ENCODE measurements at regions not wholly inside any gene's neighbourhood (a gene's known extent, or its start where the extent isn't known, plus 50 kb on each side); places are given as distances from the start of the nearest gene placed in this dataset.

DNA sequence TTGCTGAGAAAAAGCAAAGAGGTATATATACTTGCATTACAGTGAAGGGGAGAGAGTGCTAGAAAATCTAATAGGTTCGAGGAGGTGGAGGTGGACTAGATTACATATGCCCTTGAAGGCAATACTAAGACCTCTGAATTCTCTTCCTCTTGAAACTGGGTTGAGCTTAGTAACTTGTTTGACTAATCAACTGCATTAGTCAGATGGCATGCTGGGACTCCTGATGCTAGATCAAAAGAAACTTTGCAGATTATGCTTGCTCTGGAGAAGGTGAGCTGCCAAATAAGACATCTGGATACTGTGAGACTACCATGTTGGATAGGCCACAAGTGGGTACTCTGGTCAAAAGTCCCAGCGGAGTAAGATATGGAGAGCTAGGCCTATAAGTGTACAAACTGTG lies 331.3 kb downstream of the KLF5 start:
- DNase-seq (ENCODE audit: extremely low read depth, low read depth), result no peak
- TF ChIP-seq CTCF (IDR thresholded peaks at IDR 0.05; ENCODE audit: low read depth, low read length, missing control alignments), result no peak
- H3K4me3 ChIP-seq (replicated peaks; ENCODE audit: low read depth, low read length), result no peak overlapping the region

DNA sequence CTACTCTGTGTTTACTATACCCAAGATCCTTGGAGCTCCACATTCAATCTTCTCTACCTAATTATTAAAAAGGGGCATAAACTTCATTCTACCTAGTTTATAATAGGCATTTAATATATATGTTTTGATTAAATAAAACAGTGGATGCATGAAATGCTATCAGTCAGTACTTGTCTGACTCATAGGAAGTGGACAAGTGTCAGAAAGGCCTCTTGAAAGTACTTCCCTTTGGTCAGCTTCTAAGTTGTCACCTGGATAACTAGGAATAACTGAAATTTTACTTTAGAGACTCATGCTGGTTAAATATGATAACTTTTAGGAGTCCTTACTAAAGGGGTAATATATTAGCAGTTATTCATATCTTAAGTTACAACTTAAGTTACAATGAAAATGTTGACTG lies 329.8 kb downstream of the KLF5 start:
- no peak for DNase-seq (ENCODE audit: extremely low read depth, low read depth)
- TF ChIP-seq CTCF (IDR thresholded peaks at IDR 0.05; ENCODE audit: low read depth, low read length, missing control alignments), result no peak
- H3K4me3 ChIP-seq (replicated peaks; ENCODE audit: low read depth, low read length), result no peak overlapping the region

- TF ChIP-seq CTCF (IDR thresholded peaks at IDR 0.05; ENCODE audit: low read depth, low read length, missing control alignments), result no peak
- no peak for DNase-seq (ENCODE audit: extremely low read depth, low read depth)
- H3K4me3 ChIP-seq (replicated peaks; ENCODE audit: low read depth, low read length), result no peak overlapping the region
These were observed 328.5 kb downstream of the KLF5 start for GRCh38 chr13:73387318-73387717.

GRCh38 chr13:73385848-73386247 lies 327.0 kb downstream of the KLF5 start:
- no peak for TF ChIP-seq CTCF (IDR thresholded peaks at IDR 0.05; ENCODE audit: low read depth, low read length, missing control alignments)
- DNase-seq (ENCODE audit: extremely low read depth, low read depth), result no peak
- no peak overlapping the region for H3K4me3 ChIP-seq (replicated peaks; ENCODE audit: low read depth, low read length)

GRCh38 chr13:73372666-73373627 lies 314.1 kb downstream of the KLF5 start:
- no peak for TF ChIP-seq CTCF (IDR thresholded peaks at IDR 0.05; ENCODE audit: low read depth, low read length, missing control alignments)
- no peak for DNase-seq (ENCODE audit: extremely low read depth, low read depth)
- H3K4me3 ChIP-seq (replicated peaks; ENCODE audit: low read depth, low read length), result no peak overlapping the region

DNA sequence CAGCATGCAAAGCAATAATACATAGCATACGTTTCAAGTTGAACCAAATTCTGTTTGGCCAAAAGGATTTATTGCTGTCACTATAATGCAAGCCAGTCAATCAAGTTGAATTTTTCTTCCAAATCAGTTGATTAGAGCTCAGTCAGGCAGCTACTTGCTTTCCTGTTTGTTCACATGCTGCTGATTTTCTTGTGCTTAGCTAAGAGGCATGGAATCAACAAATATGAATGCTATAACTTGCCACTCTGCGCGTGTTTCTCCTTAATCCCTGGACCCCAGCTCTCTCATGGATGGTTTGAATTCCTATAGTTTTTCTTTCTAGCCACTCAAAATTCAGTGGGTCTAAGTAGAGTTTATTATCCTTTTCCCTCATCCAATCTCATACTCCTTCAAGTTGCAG lies 311.3 kb downstream of the KLF5 start:
- H3K4me3 ChIP-seq (replicated peaks; ENCODE audit: low read depth, low read length), result no peak overlapping the region
- no peak for DNase-seq (ENCODE audit: extremely low read depth, low read depth)
- no peak for TF ChIP-seq CTCF (IDR thresholded peaks at IDR 0.05; ENCODE audit: low read depth, low read length, missing control alignments)

All from HFF-Myc (cell line).